ENCODE measurements at regions not wholly inside any gene's neighbourhood (a gene's known extent, or its start where the extent isn't known, plus 50 kb on each side); places are given as distances from the start of the nearest gene placed in this dataset.
A peak's percentile ranks its signal among the peaks of the same experiment; 100 is the strongest.

GRCh38 chr6:169932491-169932890 lies 181.1 kb downstream of the ERMARD start:
- Histone ChIP-seq H3F3A (replicated peaks; ENCODE audit: low read depth) (no peaks in the 10 kb centered on the region), H3K4me2 (no peak overlapping the region), H3K9me2 (ENCODE audit: insufficient read depth) (peaks cover 6% of the 10 kb centered on the region; the same call in 1 of the 2 replicates), H3K4me1 (ENCODE audit: insufficient read depth) (no peaks in the 10 kb centered on the region), H2AFZ (peak overlapping the region; percentile 47; the same call in 1 of the 2 replicates), H4K20me1 (replicated peaks; ENCODE audit: insufficient read depth) (no peaks in the 10 kb centered on the region), H3K27me3 (ENCODE audit: insufficient read depth) (no peaks in the 10 kb centered on the region), H3K36me3 (ENCODE audit: insufficient read depth) (no peaks in the 10 kb centered on the region), H3K27ac (ENCODE audit: low read depth) (no peak overlapping the region), H3K4me3 (no peak overlapping the region), H3K79me2 (replicated peaks; ENCODE audit: insufficient read depth) (no peaks in the 10 kb centered on the region)
- no peak for ATAC-seq
- no peak overlapping the region for H3K27ac Mint-ChIP-seq
- H3K36me3 Mint-ChIP-seq (ENCODE audit: low read depth), result no peaks in the 10 kb centered on the region; the same call in 2 of the 3 replicates
- H3K27me3 Mint-ChIP-seq (ENCODE audit: insufficient read depth, low read depth, poor library complexity), result peaks cover 13% of the 10 kb centered on the region
- DNase-seq (ENCODE audit: low spot score), result no peak
- H3K9me3 Mint-ChIP-seq, result no peaks in the 10 kb centered on the region; the same call in 1 of the 3 replicates
- TF ChIP-seq STAT1 (IDR thresholded peaks at IDR 0.05; ENCODE audit: unreplicated experiment), result no peak
- peaks cover 21% of the 10 kb centered on the region for H3K4me1 Mint-ChIP-seq
- no peak overlapping the region for H3K4me3 Mint-ChIP-seq

GRCh38 chr6:169931261-169931660 lies 179.8 kb downstream of the ERMARD start:
- no peaks in the 10 kb centered on the region for H3K79me2 ChIP-seq (replicated peaks; ENCODE audit: insufficient read depth)
- TF ChIP-seq NANOG (IDR thresholded peaks at IDR 0.05; ENCODE audit: borderline replicate concordance) (no peak), EZH2phosphoT487 (IDR thresholded peaks at IDR 0.05; ENCODE audit: unreplicated experiment) (no peak), EZH2 (IDR thresholded peaks at IDR 0.05; ENCODE audit: low read depth, unreplicated experiment) (no peak)
- H4K20me1 ChIP-seq (replicated peaks; ENCODE audit: insufficient read depth), result no peaks in the 10 kb centered on the region
- peaks cover 6% of the 10 kb centered on the region; the same call in 1 of the 2 replicates for H3K9me2 ChIP-seq (ENCODE audit: insufficient read depth)
- no peaks in the 10 kb centered on the region for H3K36me3 ChIP-seq (ENCODE audit: insufficient read depth)
- ATAC-seq (no peak), DNase-seq (ENCODE audit: low spot score) (no peak)
- Mint-ChIP-seq H3K4me3 (no peak overlapping the region), H3K9me3 (no peaks in the 10 kb centered on the region; the same call in 1 of the 3 replicates), H3K4me1 (peaks cover 21% of the 10 kb centered on the region), H3K27me3 (ENCODE audit: insufficient read depth, low read depth, poor library complexity) (peaks cover 8% of the 10 kb centered on the region), H3K36me3 (ENCODE audit: low read depth) (no peaks in the 10 kb centered on the region; the same call in 2 of the 3 replicates), H3K27ac (no peak overlapping the region)
- H3K27me3 ChIP-seq (ENCODE audit: insufficient read depth), result no peaks in the 10 kb centered on the region
- H3K27ac ChIP-seq (ENCODE audit: low read depth), result no peak overlapping the region
- no peak overlapping the region for H3K4me2 ChIP-seq
- no peaks in the 10 kb centered on the region for H3F3A ChIP-seq (replicated peaks; ENCODE audit: low read depth)
- no peak overlapping the region for H2AFZ ChIP-seq
- no peaks in the 10 kb centered on the region for H3K4me1 ChIP-seq (ENCODE audit: insufficient read depth)
- H3K4me3 ChIP-seq, result no peak overlapping the region

GRCh38 chr6:169930799-169931198 lies 179.4 kb downstream of the ERMARD start:
- H3K27ac Mint-ChIP-seq, result no peak overlapping the region
- Histone ChIP-seq H3K36me3 (ENCODE audit: insufficient read depth) (no peaks in the 10 kb centered on the region), H4K20me1 (replicated peaks; ENCODE audit: insufficient read depth) (no peaks in the 10 kb centered on the region), H3K4me3 (no peak overlapping the region), H2AFZ (no peak overlapping the region), H3K27ac (ENCODE audit: low read depth) (no peak overlapping the region), H3K4me2 (no peak overlapping the region), H3K27me3 (ENCODE audit: insufficient read depth) (no peaks in the 10 kb centered on the region), H3K4me1 (ENCODE audit: insufficient read depth) (no peaks in the 10 kb centered on the region), H3K9me2 (ENCODE audit: insufficient read depth) (peaks cover 6% of the 10 kb centered on the region; the same call in 1 of the 2 replicates), H3F3A (replicated peaks; ENCODE audit: low read depth) (no peaks in the 10 kb centered on the region), H3K79me2 (replicated peaks; ENCODE audit: insufficient read depth) (no peaks in the 10 kb centered on the region)
- peak; percentile 60 for ATAC-seq
- DNase-seq (ENCODE audit: low spot score), result peak; percentile 58
- TF ChIP-seq EZH2phosphoT487 (IDR thresholded peaks at IDR 0.05; ENCODE audit: unreplicated experiment) (no peak), CTCF (conservative IDR thresholded peaks at IDR 0.05; ENCODE audit: low read depth in 2 of 2) (peak; percentile 58 to 67)
- no peaks in the 10 kb centered on the region; the same call in 2 of the 3 replicates for H3K36me3 Mint-ChIP-seq (ENCODE audit: low read depth)
- H3K27me3 Mint-ChIP-seq (ENCODE audit: insufficient read depth, low read depth, poor library complexity), result peaks cover 7% of the 10 kb centered on the region
- peaks cover 21% of the 10 kb centered on the region for H3K4me1 Mint-ChIP-seq
- no peak overlapping the region for H3K4me3 Mint-ChIP-seq
- no peaks in the 10 kb centered on the region; the same call in 1 of the 3 replicates for H3K9me3 Mint-ChIP-seq

All from GM23338 (cell line).